ELR (cell line): ENCODE measurements at regions not wholly inside any gene's neighbourhood (a gene's known extent, or its start where the extent isn't known, plus 50 kb on each side); places are given as distances from the start of the nearest gene placed in this dataset.
"Not testable (repeated sequence)": the region's sequence is repeated elsewhere in the genome, so short reads cannot be mapped to it uniquely, and the experiment has no call there.

Experiments used
- DNase-seq: peaks from one replicate; pipeline ENCODE4 v3.0.0-alpha.2; 2015; ENCODE audit warnings: low read depth

DNA sequence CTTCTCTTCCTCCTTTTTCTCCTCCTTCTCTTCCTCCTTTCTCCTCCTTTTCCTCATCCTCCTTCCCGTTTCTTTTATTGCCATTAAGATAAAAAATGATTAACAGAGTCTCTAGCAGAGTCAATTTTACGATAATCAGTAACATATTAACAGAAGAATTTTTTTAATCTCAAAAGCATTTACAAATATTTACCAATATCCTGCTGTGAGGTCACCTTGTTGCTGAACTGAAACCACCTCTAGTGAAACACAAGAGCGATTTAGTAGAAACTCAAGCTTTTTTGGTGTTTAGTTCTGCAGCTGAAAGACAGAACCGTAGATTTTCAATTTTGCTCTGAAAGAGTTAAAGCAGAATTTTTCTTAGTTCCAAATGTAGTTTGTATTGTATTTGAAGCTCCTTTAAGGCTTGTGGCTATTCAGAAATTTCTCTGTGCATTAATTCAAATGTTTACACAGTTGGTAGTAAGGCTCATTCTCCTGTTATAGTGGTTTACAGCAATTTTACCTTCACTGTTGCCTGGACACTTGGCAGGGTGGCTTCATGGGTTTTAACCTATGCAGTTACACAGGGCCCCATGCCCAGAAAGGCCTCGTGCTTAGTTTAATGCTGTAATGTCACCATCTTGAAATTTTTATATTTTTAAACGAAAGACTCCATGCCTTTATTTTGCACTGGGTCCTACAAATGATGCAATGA is 1106.6 kb upstream of the FAM98A start:
- DNase-seq, result no peak

DNA sequence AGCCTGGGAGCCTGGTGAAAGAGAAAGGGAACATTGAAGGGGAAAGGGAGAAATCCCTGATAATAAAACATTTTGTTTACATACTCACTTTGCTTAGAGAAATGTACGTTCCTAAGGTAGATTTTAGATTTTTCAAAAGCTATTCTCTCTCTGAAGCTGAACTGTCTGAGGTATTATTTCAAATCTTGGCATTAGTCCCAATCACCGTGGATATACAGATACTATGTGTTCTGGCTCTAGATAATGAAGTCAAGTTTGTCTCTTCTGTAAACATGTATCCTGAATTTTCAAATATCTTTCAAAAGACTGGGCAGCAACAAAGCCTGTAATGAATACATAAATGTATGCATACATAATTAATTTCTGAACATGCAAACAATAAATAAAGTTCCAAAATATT is 1104.2 kb upstream of the FAM98A start:
- no peak for DNase-seq

- DNase-seq, result not testable (repeated sequence)
Observed at GRCh38 chr2:34702391-34702790, 1103.3 kb upstream of the FAM98A start.

- not testable (repeated sequence) for DNase-seq
Observed at GRCh38 chr2:34677591-34677990, 1078.5 kb upstream of the FAM98A start.

- not testable (repeated sequence) for DNase-seq
Observed at GRCh38 chr2:34677119-34677531, 1078.0 kb upstream of the FAM98A start.

- DNase-seq, result no peak
Observed at GRCh38 chr2:34670482-34670881, 1071.4 kb upstream of the FAM98A start.

- DNase-seq, result no peak
Observed at GRCh38 chr2:34666821-34667220, 1067.7 kb upstream of the FAM98A start.

- no peak for DNase-seq
Observed at GRCh38 chr2:34664266-34664665, 1065.2 kb upstream of the FAM98A start.

DNA sequence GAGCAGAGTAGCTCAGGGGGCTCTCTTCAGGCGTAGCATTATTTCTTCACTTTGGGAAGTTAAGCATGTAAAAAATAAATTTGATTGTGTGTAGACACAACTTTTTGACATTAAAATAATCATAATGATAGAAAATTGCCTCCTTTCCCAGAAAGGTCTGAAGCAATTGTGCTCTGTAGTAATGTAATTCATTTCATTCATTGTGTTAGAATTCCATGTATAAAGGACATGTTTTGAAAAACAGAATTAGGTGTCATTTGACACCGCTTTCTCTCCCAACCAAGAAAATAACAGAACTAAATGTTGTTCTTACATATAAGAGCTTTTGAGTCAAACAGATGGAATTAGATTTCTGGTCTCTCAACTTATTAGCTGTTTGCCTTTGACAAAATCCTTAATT is 1064.2 kb upstream of the FAM98A start:
- no peak for DNase-seq

GRCh38 chr2:34660741-34661140 is 1061.6 kb upstream of the FAM98A start:
- DNase-seq, result no peak

DNA sequence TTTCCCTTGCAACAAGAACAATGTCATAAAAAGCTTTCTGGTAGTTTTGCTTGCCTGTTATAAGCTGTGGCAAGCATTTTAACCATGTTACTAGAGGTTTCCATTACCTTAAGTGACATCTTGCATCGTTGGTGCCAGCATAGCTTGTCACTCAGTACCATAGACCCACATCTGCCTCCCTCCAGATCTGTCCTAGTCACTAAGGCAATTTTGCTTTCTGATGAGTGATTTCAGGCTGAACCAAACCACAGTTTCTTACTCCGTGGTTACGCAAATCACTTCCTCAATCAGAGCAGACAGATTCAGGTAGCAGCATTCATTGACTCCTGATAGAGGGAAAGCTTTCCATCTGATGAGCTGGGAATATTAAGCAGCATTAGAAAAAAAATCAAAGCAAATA is 1057.5 kb upstream of the FAM98A start:
- DNase-seq, result no peak

GRCh38 chr2:34652636-34653035 is 1053.5 kb upstream of the FAM98A start:
- DNase-seq, result peak; percentile 9

- DNase-seq, result no peak
Observed at GRCh38 chr2:34646901-34647300, 1047.8 kb upstream of the FAM98A start.

GRCh38 chr2:34632327-34632726 is 1033.2 kb upstream of the FAM98A start:
- DNase-seq, result no peak

- no peak for DNase-seq
Observed at GRCh38 chr2:34627003-34627402, 1027.9 kb upstream of the FAM98A start.

- DNase-seq, result no peak
Observed at GRCh38 chr2:34604164-34604563, 1005.1 kb upstream of the FAM98A start.

DNA sequence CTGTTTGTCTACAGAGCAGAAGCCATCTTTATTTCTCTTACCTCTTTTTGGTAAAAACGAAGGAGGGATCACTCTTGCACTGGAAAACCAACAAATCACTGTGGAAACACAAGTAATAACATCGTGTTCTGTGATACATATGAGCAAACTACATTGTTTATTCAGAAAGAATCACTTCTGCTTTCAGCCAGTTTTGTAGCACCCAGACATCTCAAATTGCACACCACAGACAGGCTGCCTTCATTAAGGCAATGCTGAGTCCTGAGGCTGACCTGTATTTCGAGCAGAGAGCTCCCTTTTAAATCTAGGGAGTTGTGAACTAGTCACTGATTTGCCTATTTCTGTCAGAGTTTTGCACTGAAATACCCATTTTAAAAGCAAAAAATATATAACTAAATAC is 1003.2 kb upstream of the FAM98A start:
- DNase-seq, result no peak

DNA sequence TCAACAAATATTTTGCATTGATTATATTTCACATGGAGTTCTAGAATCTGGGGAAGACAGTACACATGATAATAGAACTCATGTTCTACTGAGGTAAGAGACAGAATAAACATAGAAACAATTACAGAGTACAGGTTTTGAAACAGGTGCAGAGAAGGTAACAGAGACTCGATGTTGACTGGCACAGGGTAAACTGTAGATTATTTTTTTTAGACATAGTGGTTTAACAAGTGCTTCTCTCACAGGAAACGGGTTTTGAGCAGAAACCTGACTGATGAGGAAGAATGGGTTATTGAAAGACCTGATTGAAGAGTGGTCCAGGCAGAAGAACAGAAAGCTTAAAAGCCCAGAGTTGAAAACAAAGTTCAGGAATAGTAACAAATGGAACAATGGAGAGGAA is 1002.5 kb upstream of the FAM98A start:
- DNase-seq, result no peak

DNA sequence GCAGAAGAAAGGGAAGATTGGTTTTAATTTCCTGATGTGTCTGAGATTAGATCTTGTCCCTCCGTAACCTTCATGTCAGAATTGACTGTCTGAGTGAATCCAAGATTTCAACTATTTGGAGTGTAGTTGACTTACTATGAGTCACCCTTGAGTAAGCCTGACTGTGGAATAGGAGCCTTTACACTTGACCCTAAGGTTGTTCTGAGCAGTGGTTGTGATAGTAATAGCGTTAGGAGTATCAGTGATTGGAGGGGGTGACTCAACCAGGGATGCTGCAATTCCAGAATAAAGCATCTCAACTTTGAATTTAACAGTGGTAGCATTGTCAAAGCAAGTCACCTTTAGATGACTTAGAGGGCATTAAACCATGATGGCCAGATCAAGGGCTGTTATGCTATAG is 979.5 kb upstream of the FAM98A start:
- no peak for DNase-seq

DNA sequence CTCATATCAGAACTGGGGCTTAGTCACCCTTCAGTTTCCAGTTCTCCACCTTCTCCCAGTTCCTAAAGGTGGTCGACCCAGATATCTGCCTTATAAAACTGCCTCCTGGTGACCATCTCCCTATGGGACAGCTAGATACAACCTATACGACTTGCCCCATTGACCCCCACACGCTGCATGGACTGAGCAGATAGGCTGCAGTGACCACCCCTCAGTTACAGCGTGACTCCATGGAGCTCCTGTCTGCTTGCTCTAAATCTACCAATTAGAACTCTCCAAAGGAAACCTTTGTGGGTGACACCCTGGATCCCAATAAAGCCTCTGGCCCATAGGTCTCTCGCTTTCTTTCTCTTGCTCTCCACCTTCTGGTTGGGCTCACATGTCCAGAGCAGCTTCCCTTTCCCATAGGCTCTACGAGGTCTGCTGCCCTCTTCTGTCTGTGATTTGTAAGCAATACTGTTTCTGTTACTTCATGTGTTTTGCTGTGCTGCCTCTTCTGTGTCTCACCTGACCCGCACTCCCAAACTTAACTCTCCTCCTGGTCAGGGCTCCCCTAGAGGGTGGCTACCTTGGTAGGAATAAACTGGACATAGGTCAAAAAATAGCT is 971.3 kb upstream of the FAM98A start:
- peak; percentile 12 for DNase-seq

DNA sequence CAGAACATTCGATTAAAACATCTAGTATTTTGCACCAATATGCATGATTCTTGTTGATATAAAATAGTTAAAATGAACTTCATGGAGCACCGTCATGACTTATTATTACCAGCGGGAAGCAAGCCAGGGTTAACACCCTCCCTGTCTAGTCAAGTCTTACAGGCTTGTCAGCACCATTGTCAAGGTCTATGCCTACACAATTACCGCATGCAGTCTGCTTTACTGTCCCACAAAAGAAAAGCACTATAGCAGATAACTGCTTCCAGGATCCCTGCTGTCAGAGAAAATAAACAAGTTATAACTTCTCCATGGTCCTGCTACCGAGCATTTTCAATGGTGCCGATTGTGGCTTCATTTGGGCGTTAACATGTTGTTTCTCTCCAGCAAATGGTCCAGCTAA is 968.0 kb upstream of the FAM98A start:
- DNase-seq, result no peak

GRCh38 chr2:34552337-34552736 is 953.2 kb upstream of the FAM98A start:
- DNase-seq, result no peak

GRCh38 chr2:34549710-34550345 is 950.7 kb upstream of the FAM98A start:
- DNase-seq, result no peak

DNA sequence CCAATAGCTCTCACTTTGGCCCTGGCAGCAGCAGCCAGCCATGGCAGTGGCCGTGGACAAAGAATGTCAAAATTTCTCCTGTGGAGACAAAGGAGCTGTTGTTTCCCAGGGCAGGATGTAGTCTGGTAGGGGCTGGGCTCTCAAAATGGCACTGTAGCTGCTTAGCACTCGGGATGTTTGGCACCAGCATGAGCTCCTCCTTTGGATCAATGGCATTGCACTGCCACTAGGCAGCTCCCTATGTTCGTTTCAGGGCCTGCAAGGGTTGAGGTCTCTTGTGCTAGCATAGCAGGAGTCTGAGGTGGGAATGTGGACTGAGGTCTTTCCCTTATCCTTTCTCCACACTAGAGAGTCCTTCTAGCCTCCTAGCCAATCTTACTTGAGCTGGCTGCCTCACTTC is 948.8 kb upstream of the FAM98A start:
- DNase-seq, result no peak
